ENCODE measurements at regions not wholly inside any gene's neighbourhood (a gene's known extent, or its start where the extent isn't known, plus 50 kb on each side); places are given as distances from the start of the nearest gene placed in this dataset.

- Mint-ChIP-seq H3K36me3 (ENCODE audit: low read depth) (no peaks in the 10 kb centered on the region), H3K27me3 (peaks cover 15% of the 10 kb centered on the region), H3K4me1 (no peaks in the 10 kb centered on the region), H3K9me3 (no peaks in the 10 kb centered on the region), H3K27ac (no peak overlapping the region), H3K4me3 (no peak overlapping the region)
- no peak for DNase-seq
- ChIA-PET CTCF (no interaction called here), POLR2A (no interaction called here)
Observed at GRCh38 chr22:44580176-44581095, 82.4 kb upstream of the RTL6 start.

- DNase-seq, result no peak
- peaks cover 12% of the 10 kb centered on the region for H3K27me3 Mint-ChIP-seq
- H3K4me3 Mint-ChIP-seq, result no peak overlapping the region
- CTCF ChIA-PET, result no interaction called here
- POLR2A ChIA-PET, result no interaction called here
- no peaks in the 10 kb centered on the region for H3K36me3 Mint-ChIP-seq (ENCODE audit: low read depth)
- H3K9me3 Mint-ChIP-seq, result no peaks in the 10 kb centered on the region
- H3K27ac Mint-ChIP-seq, result no peak overlapping the region
- H3K4me1 Mint-ChIP-seq, result no peaks in the 10 kb centered on the region
Observed at GRCh38 chr22:44578516-44579230, 80.6 kb upstream of the RTL6 start.

- no peak for DNase-seq
- H3K4me1 Mint-ChIP-seq, result no peaks in the 10 kb centered on the region
- H3K9me3 Mint-ChIP-seq, result no peaks in the 10 kb centered on the region
- ChIA-PET CTCF (no interaction called here), POLR2A (no interaction called here)
- no peaks in the 10 kb centered on the region for H3K36me3 Mint-ChIP-seq (ENCODE audit: low read depth)
- H3K27ac Mint-ChIP-seq, result no peak overlapping the region
- no peak overlapping the region for H3K4me3 Mint-ChIP-seq
- peaks cover 12% of the 10 kb centered on the region for H3K27me3 Mint-ChIP-seq
Observed at GRCh38 chr22:44578110-44578457, 80.1 kb upstream of the RTL6 start.

GRCh38 chr22:44577391-44578109 is 79.5 kb upstream of the RTL6 start:
- H3K27me3 Mint-ChIP-seq, result peaks cover 12% of the 10 kb centered on the region
- H3K27ac Mint-ChIP-seq, result no peak overlapping the region
- CTCF ChIA-PET, result no interaction called here
- H3K4me1 Mint-ChIP-seq, result no peaks in the 10 kb centered on the region
- H3K4me3 Mint-ChIP-seq, result no peak overlapping the region
- POLR2A ChIA-PET, result no interaction called here
- no peak for DNase-seq
- no peaks in the 10 kb centered on the region for H3K36me3 Mint-ChIP-seq (ENCODE audit: low read depth)
- H3K9me3 Mint-ChIP-seq, result no peaks in the 10 kb centered on the region

GRCh38 chr22:44576311-44577260 is 78.6 kb upstream of the RTL6 start:
- Mint-ChIP-seq H3K4me3 (no peak overlapping the region), H3K27ac (no peak overlapping the region), H3K27me3 (peaks cover 12% of the 10 kb centered on the region), H3K9me3 (no peaks in the 10 kb centered on the region), H3K4me1 (no peaks in the 10 kb centered on the region), H3K36me3 (ENCODE audit: low read depth) (no peaks in the 10 kb centered on the region)
- CTCF ChIA-PET, result no interaction called here
- no peak for DNase-seq
- POLR2A ChIA-PET, result no interaction called here

GRCh38 chr22:44575381-44576268 is 77.6 kb upstream of the RTL6 start:
- H3K36me3 Mint-ChIP-seq (ENCODE audit: low read depth), result no peaks in the 10 kb centered on the region
- H3K27me3 Mint-ChIP-seq, result peaks cover 12% of the 10 kb centered on the region
- no peak overlapping the region for H3K27ac Mint-ChIP-seq
- ChIA-PET POLR2A (no interaction called here), CTCF (no interaction called here)
- no peak overlapping the region for H3K4me3 Mint-ChIP-seq
- H3K4me1 Mint-ChIP-seq, result no peaks in the 10 kb centered on the region
- no peak for DNase-seq
- H3K9me3 Mint-ChIP-seq, result no peaks in the 10 kb centered on the region

- CTCF ChIA-PET, result no interaction called here
- H3K9me3 Mint-ChIP-seq, result no peaks in the 10 kb centered on the region
- H3K4me1 Mint-ChIP-seq, result no peaks in the 10 kb centered on the region
- no peak for DNase-seq
- H3K36me3 Mint-ChIP-seq (ENCODE audit: low read depth), result no peaks in the 10 kb centered on the region
- no peak overlapping the region for H3K27ac Mint-ChIP-seq
- POLR2A ChIA-PET, result no interaction called here
- no peak overlapping the region for H3K4me3 Mint-ChIP-seq
- peaks cover 10% of the 10 kb centered on the region for H3K27me3 Mint-ChIP-seq
Observed at GRCh38 chr22:44574640-44575380, 76.8 kb upstream of the RTL6 start.

GRCh38 chr22:44574057-44574639 is 76.1 kb upstream of the RTL6 start:
- Mint-ChIP-seq H3K9me3 (no peaks in the 10 kb centered on the region), H3K27ac (no peak overlapping the region), H3K27me3 (peaks cover 10% of the 10 kb centered on the region), H3K36me3 (ENCODE audit: low read depth) (no peaks in the 10 kb centered on the region), H3K4me3 (no peak overlapping the region), H3K4me1 (no peaks in the 10 kb centered on the region)
- no peak for DNase-seq
- ChIA-PET CTCF (no interaction called here), POLR2A (no interaction called here)

GRCh38 chr22:44573451-44573850 is 75.4 kb upstream of the RTL6 start:
- H3K4me3 Mint-ChIP-seq, result no peak overlapping the region

GRCh38 chr22:44572414-44573207 is 74.6 kb upstream of the RTL6 start:
- DNase-seq, result no peak
- no peaks in the 10 kb centered on the region for H3K36me3 Mint-ChIP-seq (ENCODE audit: low read depth)
- H3K4me3 Mint-ChIP-seq, result no peak overlapping the region
- H3K9me3 Mint-ChIP-seq, result no peaks in the 10 kb centered on the region
- ChIA-PET CTCF (no interaction called here), POLR2A (no interaction called here)
- H3K27ac Mint-ChIP-seq, result no peak overlapping the region
- H3K4me1 Mint-ChIP-seq, result no peaks in the 10 kb centered on the region
- peaks cover 10% of the 10 kb centered on the region for H3K27me3 Mint-ChIP-seq

More at GRCh38 chr22:44573451-44573850, 75.4 kb upstream of the RTL6 start:
- CTCF ChIA-PET, result no interaction called here
- Mint-ChIP-seq H3K36me3 (ENCODE audit: low read depth) (no peaks in the 10 kb centered on the region), H3K4me1 (no peaks in the 10 kb centered on the region), H3K9me3 (no peaks in the 10 kb centered on the region), H3K27ac (no peak overlapping the region), H3K27me3 (peaks cover 10% of the 10 kb centered on the region)
- no peak for DNase-seq
- POLR2A ChIA-PET, result no interaction called here

All from activated CD4-positive, alpha-beta memory T cell treated with anti-CD3 and anti-CD28 coated beads, Interleukin-2, amount 10 ng/mL, durations not matched to agents 7 days and 5 days (primary cell).